SK-N-SH (cell line): ENCODE measurements at regions not wholly inside any gene's neighbourhood (a gene's known extent, or its start where the extent isn't known, plus 50 kb on each side); places are given as distances from the start of the nearest gene placed in this dataset.

Source experiments
- CTCF ChIA-PET: fragments of 300-600, 350-600 bp; formaldehyde crosslinking; extraction: SDS; loops from one replicate; lab custom pipeline; 2021; lab: Yijun Ruan, JAX
- POLR2A ChIA-PET: fragments of 350-600 bp; sonication (Branson Sonifier 250); formaldehyde crosslinking; extraction: SDS; loops from one replicate; lab custom pipeline; 2020; ENCODE audit warnings: antibody characterized with exemption, inconsistent platforms; lab: Yijun Ruan, JAX
- DNase-seq: peaks from one replicate; pipeline ENCODE4 v3.0.0; 2012
- H2AFZ ChIP-seq: fragments of 200-600 bp; sonication (generic); 2 replicates; pipeline ENCODE4 v1.8.1; 2016; ENCODE audit warnings: antibody characterized with exemption, mild to moderate bottlenecking, low read depth
- H3F3A ChIP-seq: fragments of 200-600 bp; sonication (generic); replicated peaks from 2 replicates; pipeline ENCODE3; 2016; ENCODE audit warnings: antibody characterized with exemption, mild to moderate bottlenecking; ENCODE audit not compliant: insufficient read depth
- H3K27ac ChIP-seq, 2 experiments: fragments of 200-500 bp in 1 of 2; fragments of 200-600 bp in 1 of 2; sonication (Bioruptor generic) in 1 of 2; sonication (generic), shearing (Covaris generic) in 1 of 2; 2 replicates each; pipeline versions ENCODE4 v1.5.1 to v1.6.1; 2014 to 2016; ENCODE audit warnings: low read depth in 2 of 2, inconsistent platforms in 1 of 2, low read length in 1 of 2, mild to moderate bottlenecking in 1 of 2, mixed read lengths in 1 of 2
- H3K27me3 ChIP-seq: fragments of 200-600 bp; sonication (generic), shearing (Covaris generic); 2 replicates; pipeline ENCODE4 v1.6.1; 2016; ENCODE audit warnings: mixed run types; ENCODE audit not compliant: insufficient read depth
- H3K36me3 ChIP-seq, 2 experiments: fragments of 200-500 bp in 1 of 2; fragments of 200-600 bp in 1 of 2; sonication (Bioruptor generic) in 1 of 2; sonication (generic) in 1 of 2; replicated peaks in 1 of 2; 2 replicates each; pipeline versions ENCODE3 to v1.5.1; 2014 to 2016; ENCODE audit warnings: low read length in 1 of 2, mild to moderate bottlenecking in 1 of 2; ENCODE audit not compliant: insufficient read depth in 2 of 2, control insufficient read depth in 1 of 2
- H3K4me1 ChIP-seq, 2 experiments: fragments of 200-500 bp in 1 of 2; fragments of 200-600 bp in 1 of 2; sonication (Bioruptor generic) in 1 of 2; sonication (generic), shearing (Covaris generic) in 1 of 2; 2 replicates each; pipeline versions ENCODE4 v1.5.1 to v1.6.1; 2014 to 2016; ENCODE audit warnings: low read depth in 1 of 2, low read length in 1 of 2, mixed run types in 1 of 2; ENCODE audit not compliant: insufficient read depth in 2 of 2, control insufficient read depth in 1 of 2
- H3K4me2 ChIP-seq: fragments of 200-600 bp; sonication (generic), shearing (Covaris generic); 2 replicates; pipeline ENCODE4 v1.6.1; 2017; ENCODE audit warnings: mixed run types
- H3K4me3 ChIP-seq, 2 experiments: fragments of 200-500 bp in 1 of 2; fragments of 200-600 bp in 1 of 2; sonication (Bioruptor generic) in 1 of 2; sonication (generic), shearing (Covaris generic) in 1 of 2; 2 replicates each; pipeline versions ENCODE4 v1.5.1 to v1.8.1; 2014 to 2016; ENCODE audit warnings: low read depth in 2 of 2, inconsistent platforms in 1 of 2, low read length in 1 of 2, mild to moderate bottlenecking in 1 of 2, mixed read lengths in 1 of 2, moderate library complexity in 1 of 2
- H3K79me2 ChIP-seq: fragments of 200-600 bp; sonication (generic); 2 replicates; pipeline ENCODE4 v1.8.1; 2017; ENCODE audit warnings: mild to moderate bottlenecking; ENCODE audit not compliant: insufficient read depth
- H3K9ac ChIP-seq: fragments of 200-600 bp; sonication (generic); 2 replicates; pipeline ENCODE4 v1.6.1; 2017; ENCODE audit warnings: mixed run types
- H3K9me2 ChIP-seq: fragments of 200-600 bp; sonication (generic); 2 replicates; pipeline ENCODE4 v1.6.1; 2017; ENCODE audit warnings: mixed run types
- H3K9me3 ChIP-seq: fragments of 200-600 bp; sonication (generic); 2 replicates; pipeline ENCODE4 v1.6.1; 2017; ENCODE audit warnings: mixed run types, mild to moderate bottlenecking, moderate library complexity
- H4K20me1 ChIP-seq: fragments of 200-600 bp; sonication (generic); 2 replicates; pipeline ENCODE4 v1.6.1; 2017; ENCODE audit warnings: mild to moderate bottlenecking, mixed run types; ENCODE audit not compliant: insufficient read depth
- ELF1 ChIP-seq: IDR thresholded peaks from 2 replicates; pipeline ENCODE4 v1.4.0; 2012
- EZH2phosphoT487 ChIP-seq: fragments of 200-600 bp; sonication (generic); IDR thresholded peaks from 2 replicates; pipeline ENCODE4 v1.6.1; 2017; ENCODE audit warnings: low read depth, mixed run types, mild to moderate bottlenecking, antibody characterized with exemption, moderate library complexity, borderline replicate concordance
- FOXJ3 ChIP-seq: sonication (generic); formaldehyde crosslinking; IDR thresholded peaks from 2 replicates; pipeline ENCODE4 v1.5.1; 2020; ENCODE audit warnings: mild to moderate bottlenecking, missing genetic modification reagents
- JUND ChIP-seq: IDR thresholded peaks from 2 replicates; pipeline ENCODE4 v1.4.0; 2012
- POLR2AphosphoS5 ChIP-seq: IDR thresholded peaks from 2 replicates; pipeline ENCODE4 v1.6.1; 2012; ENCODE audit warnings: low read depth, low read length
- RAD21 ChIP-seq: IDR thresholded peaks from 2 replicates; pipeline ENCODE4 v1.6.1; 2012; ENCODE audit warnings: mild to moderate bottlenecking, low read length
- RXRA ChIP-seq: IDR thresholded peaks from 2 replicates; pipeline ENCODE4 v1.4.0; 2012; ENCODE audit warnings: low read depth, mild to moderate bottlenecking, borderline replicate concordance
- SIN3A ChIP-seq: IDR thresholded peaks from 2 replicates; pipeline ENCODE4 v1.6.1; 2012; ENCODE audit warnings: low read depth, mild to moderate bottlenecking, low read length, moderate library complexity, borderline replicate concordance
- SMC3 ChIP-seq: IDR thresholded peaks from 2 replicates; pipeline ENCODE4 v1.6.1; 2012; ENCODE audit warnings: low read depth, low read length, improper control_type of control experiment
- TAF1 ChIP-seq: IDR thresholded peaks from 2 replicates; pipeline ENCODE4 v1.6.1; 2012; ENCODE audit warnings: low read depth, mild to moderate bottlenecking, low read length, moderate library complexity, borderline replicate concordance
- ZBTB33 ChIP-seq: IDR thresholded peaks from 2 replicates; pipeline ENCODE4 v1.4.0; 2012; ENCODE audit warnings: low read depth, borderline replicate concordance
- WGBS: methylation state at CpG from one replicate; pipeline ENCODE4 v1.1.6; 2017; ENCODE audit warnings: low lambda C conversion rate; 5-methylcytosine and 5-hydroxymethylcytosine counted together
- TF ChIP-seq, protein P1 (sequence below): fragments of 200-600 bp; sonication (generic); IDR thresholded peaks from 2 replicates; pipeline ENCODE4 v1.6.1; 2017; ENCODE audit warnings: antibody characterized with exemption, mild to moderate bottlenecking, moderate library complexity

- CTCF ChIA-PET: interaction anchor here (0.5 to 1.7 kb wide), 11 partner anchors 10 to 1304 kb away, joined by 3 to 5 read pairs (median 3); no protein-coding TSS in a partner anchor
- H3K9me3 ChIP-seq: no peaks in the 10 kb centered on the region
- H3K9me2 ChIP-seq: no peaks in the 10 kb centered on the region
- H2AFZ ChIP-seq: no peak overlapping the region
- peak; percentile 85 for TF ChIP-seq RAD21
- no peak for TF ChIP-seq SIN3A
- TF ChIP-seq POLR2AphosphoS5: no peak
- peak; percentile 69; the same call in 1 of the 2 replicates for TF ChIP-seq SMC3
- TF ChIP-seq, protein P1, sequence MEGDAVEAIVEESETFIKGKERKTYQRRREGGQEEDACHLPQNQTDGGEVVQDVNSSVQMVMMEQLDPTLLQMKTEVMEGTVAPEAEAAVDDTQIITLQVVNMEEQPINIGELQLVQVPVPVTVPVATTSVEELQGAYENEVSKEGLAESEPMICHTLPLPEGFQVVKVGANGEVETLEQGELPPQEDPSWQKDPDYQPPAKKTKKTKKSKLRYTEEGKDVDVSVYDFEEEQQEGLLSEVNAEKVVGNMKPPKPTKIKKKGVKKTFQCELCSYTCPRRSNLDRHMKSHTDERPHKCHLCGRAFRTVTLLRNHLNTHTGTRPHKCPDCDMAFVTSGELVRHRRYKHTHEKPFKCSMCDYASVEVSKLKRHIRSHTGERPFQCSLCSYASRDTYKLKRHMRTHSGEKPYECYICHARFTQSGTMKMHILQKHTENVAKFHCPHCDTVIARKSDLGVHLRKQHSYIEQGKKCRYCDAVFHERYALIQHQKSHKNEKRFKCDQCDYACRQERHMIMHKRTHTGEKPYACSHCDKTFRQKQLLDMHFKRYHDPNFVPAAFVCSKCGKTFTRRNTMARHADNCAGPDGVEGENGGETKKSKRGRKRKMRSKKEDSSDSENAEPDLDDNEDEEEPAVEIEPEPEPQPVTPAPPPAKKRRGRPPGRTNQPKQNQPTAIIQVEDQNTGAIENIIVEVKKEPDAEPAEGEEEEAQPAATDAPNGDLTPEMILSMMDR: peak; percentile 7; the same call in 1 of the 2 replicates
- no peak for TF ChIP-seq FOXJ3
- TF ChIP-seq, all 33 proteins: peak for 3
- Histone ChIP-seq H3K4me3 (no peak overlapping the region; a peak in 1 of 4 replicates), H3K4me1 (no peaks in the 10 kb centered on the region; a peak in 1 of 4 replicates), H3K9ac (no peak overlapping the region), H3K27me3 (no peaks in the 10 kb centered on the region), H3F3A (no peaks in the 10 kb centered on the region), H3K36me3 (no peaks in the 10 kb centered on the region), H3K27ac (no peak overlapping the region), H3K4me2 (no peak overlapping the region), H3K79me2 (no peaks in the 10 kb centered on the region), H4K20me1 (no peaks in the 10 kb centered on the region)
- POLR2A ChIA-PET: no interaction called here
- DNase-seq: peak; percentile 26
- WGBS: 10% methylated on average over 4 of the region's 4 CpGs
These were observed 910.4 kb upstream of the GYPC start for GRCh38 chr2:125745514-125745913.

DNA sequence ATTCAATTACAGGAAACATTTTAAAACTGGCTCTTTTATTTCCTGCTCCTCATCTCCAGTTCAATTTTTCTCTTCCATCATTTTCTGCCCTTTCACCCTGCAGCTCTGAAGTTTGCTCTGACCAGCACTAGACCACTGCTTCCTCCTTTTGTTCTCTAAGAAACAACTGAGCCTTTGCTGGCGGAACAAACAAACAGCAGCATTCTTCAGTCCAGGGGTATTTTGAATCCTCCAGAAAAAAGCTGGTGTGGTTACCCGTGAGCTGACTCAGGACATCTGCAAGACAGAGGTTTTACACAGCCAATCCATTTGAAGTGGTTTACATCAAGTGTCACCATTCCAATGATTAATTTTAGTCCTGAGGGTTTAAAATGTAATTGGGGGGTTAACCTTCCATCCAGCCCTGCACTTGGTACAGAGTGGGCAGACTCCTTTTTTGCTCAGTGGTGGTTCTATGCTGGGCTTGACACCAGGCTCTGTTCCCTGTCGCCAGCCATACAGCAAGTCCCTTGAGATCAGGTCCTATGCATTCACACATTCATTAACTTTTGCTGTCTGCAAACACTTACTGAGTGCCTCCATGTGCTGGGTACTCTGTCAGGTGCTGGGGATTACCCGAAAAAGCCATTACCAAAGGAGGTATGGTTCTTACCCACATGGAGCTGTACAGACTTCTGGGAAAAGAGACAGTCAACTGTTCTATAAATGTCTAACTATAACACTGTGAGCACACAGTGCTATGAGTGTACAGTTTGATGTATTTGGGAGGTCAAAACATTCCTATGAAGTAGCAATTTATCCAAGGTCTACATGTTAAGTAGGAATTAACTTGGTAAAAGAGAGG lies 909.4 kb upstream of the GYPC start:
- H3K9ac ChIP-seq: no peak overlapping the region
- TF ChIP-seq EZH2phosphoT487 (no peak), TAF1 (no peak), JUND (no peak), RXRA (no peak), ELF1 (no peak), ZBTB33 (no peak)
- H2AFZ ChIP-seq: no peak overlapping the region
- no peaks in the 10 kb centered on the region for H3K9me3 ChIP-seq
- no peaks in the 10 kb centered on the region for H3K79me2 ChIP-seq
- no peak overlapping the region for H3K4me2 ChIP-seq
- WGBS: 5% methylated on average over 3 of the region's 4 CpGs
- H3K27me3 ChIP-seq: no peaks in the 10 kb centered on the region
- H3K4me1 ChIP-seq: no peaks in the 10 kb centered on the region; a peak in 1 of 4 replicates
- no peak for DNase-seq
- no peaks in the 10 kb centered on the region for H4K20me1 ChIP-seq
- POLR2A ChIA-PET: no interaction called here
- H3K4me3 ChIP-seq: no peak overlapping the region
- H3K9me2 ChIP-seq: no peaks in the 10 kb centered on the region
- no peaks in the 10 kb centered on the region for H3F3A ChIP-seq
- H3K36me3 ChIP-seq: no peaks in the 10 kb centered on the region
- CTCF ChIA-PET: interaction anchor here (1.2 to 1.7 kb wide), 2 partner anchors 457 to 499 kb away, joined by 3 to 5 read pairs; no protein-coding TSS in a partner anchor
- no peak overlapping the region for H3K27ac ChIP-seq
